HepG2 (cell line): ENCODE measurements at regions not wholly inside any gene's neighbourhood (a gene's known extent, or its start where the extent isn't known, plus 50 kb on each side); places are given as distances from the start of the nearest gene placed in this dataset.
A peak's percentile ranks its signal among the peaks of the same experiment; 100 is the strongest.

Source experiments
- ATF1 ChIP-seq: IDR thresholded peaks from 2 replicates; pipeline ENCODE4 v1.6.1; 2016; ENCODE audit warnings: mild to moderate bottlenecking, control low read depth
- GATAD1 ChIP-seq: IDR thresholded peaks from 2 replicates; pipeline ENCODE4 v1.6.1; 2016; ENCODE audit warnings: missing genetic modification reagents, missing compliant biosample characterization
- GATAD2A ChIP-seq: IDR thresholded peaks from 2 replicates; pipeline ENCODE4 v1.6.1; 2016
- MED1 ChIP-seq: sonication (generic); formaldehyde crosslinking; IDR thresholded peaks from 2 replicates; pipeline ENCODE4 v1.4.0; 2020; ENCODE audit warnings: missing genetic modification reagents
- MIER2 ChIP-seq: IDR thresholded peaks from 2 replicates; pipeline ENCODE4 v1.6.1; 2016; ENCODE audit warnings: missing biosample characterization, missing genetic modification reagents
- NFYB ChIP-seq: sonication (generic); formaldehyde crosslinking; IDR thresholded peaks from 2 replicates; pipeline ENCODE4 v1.4.0; 2020; ENCODE audit warnings: missing genetic modification reagents
- PHF21A ChIP-seq: sonication (generic); formaldehyde crosslinking; IDR thresholded peaks from 2 replicates; pipeline ENCODE4 v1.5.0; 2020; ENCODE audit warnings: mild to moderate bottlenecking, missing genetic modification reagents
- POLR2AphosphoS5 ChIP-seq: IDR thresholded peaks from 2 replicates; pipeline ENCODE4 v1.6.1; 2012; ENCODE audit warnings: low read depth, low read length
- PPARG ChIP-seq: conservative IDR thresholded peaks from 2 replicates; pipeline ENCODE4 v1.6.1; 2016; ENCODE audit warnings: missing biosample characterization, missing genetic modification reagents
- SALL1 ChIP-seq: sonication (generic); formaldehyde crosslinking; IDR thresholded peaks from 2 replicates; pipeline ENCODE4 v1.8.0; 2022; ENCODE audit warnings: mild to moderate bottlenecking, missing genetic modification reagents
- SP4 ChIP-seq: sonication (generic); formaldehyde crosslinking; IDR thresholded peaks from 2 replicates; pipeline ENCODE4 v1.8.1; 2023; ENCODE audit warnings: mild to moderate bottlenecking, missing genetic modification reagents
- TFE3 ChIP-seq: IDR thresholded peaks from 2 replicates; pipeline ENCODE4 v1.6.1; 2016
- THAP8 ChIP-seq: sonication (generic); formaldehyde crosslinking; IDR thresholded peaks from 2 replicates; pipeline ENCODE4 v1.5.1; 2020; ENCODE audit warnings: missing genetic modification reagents, mild to moderate bottlenecking, borderline replicate concordance
- ZBTB25 ChIP-seq: IDR thresholded peaks from 2 replicates; pipeline ENCODE4 v1.6.1; 2018; ENCODE audit warnings: missing genetic modification reagents
- ZFP36L2 ChIP-seq: sonication (generic); formaldehyde crosslinking; IDR thresholded peaks from 2 replicates; pipeline ENCODE4 v1.4.0; 2020; ENCODE audit warnings: missing genetic modification reagents
- ZGPAT ChIP-seq: IDR thresholded peaks from 2 replicates; pipeline ENCODE4 v1.6.1; 2016; ENCODE audit warnings: mild to moderate bottlenecking
- ZNF10 ChIP-seq: sonication (generic); formaldehyde crosslinking; IDR thresholded peaks from 2 replicates; pipeline ENCODE4 v1.4.0; 2020; ENCODE audit warnings: mild to moderate bottlenecking, low read depth, missing genetic modification reagents, borderline replicate concordance
- ZNF329 ChIP-seq: sonication (generic); formaldehyde crosslinking; IDR thresholded peaks from 2 replicates; pipeline ENCODE4 v1.9.0; 2021; ENCODE audit warnings: low read depth, mild to moderate bottlenecking, missing genetic modification reagents
- ZNF33B ChIP-seq: sonication (generic); formaldehyde crosslinking; IDR thresholded peaks from 2 replicates; pipeline ENCODE4 v1.5.1; 2020; ENCODE audit warnings: mild to moderate bottlenecking, missing genetic modification reagents
- ZNF484 ChIP-seq: sonication (generic); formaldehyde crosslinking; IDR thresholded peaks from 2 replicates; pipeline ENCODE4 v1.5.1; 2020; ENCODE audit warnings: mild to moderate bottlenecking, low read depth, missing genetic modification reagents, borderline replicate concordance
- ZNF577 ChIP-seq: sonication (generic); formaldehyde crosslinking; IDR thresholded peaks from 2 replicates; pipeline ENCODE4 v1.4.0; 2020; ENCODE audit warnings: mild to moderate bottlenecking, low read depth, missing genetic modification reagents, borderline replicate concordance
- ZNF629 ChIP-seq: sonication (generic); formaldehyde crosslinking; conservative IDR thresholded peaks from 2 replicates; pipeline ENCODE4 v1.5.0; 2020; ENCODE audit warnings: missing genetic modification reagents
- ZNF709 ChIP-seq: sonication (generic); formaldehyde crosslinking; IDR thresholded peaks from 2 replicates; pipeline ENCODE4 v1.5.0; 2020; ENCODE audit warnings: mild to moderate bottlenecking, missing genetic modification reagents
- ZSCAN20 ChIP-seq: sonication (generic); formaldehyde crosslinking; IDR thresholded peaks from 2 replicates; pipeline ENCODE4 v1.4.0; 2020; ENCODE audit warnings: missing genetic modification reagents, mild to moderate bottlenecking, borderline replicate concordance
- ZXDC ChIP-seq: sonication (generic); formaldehyde crosslinking; IDR thresholded peaks from 2 replicates; pipeline ENCODE4 v1.5.0; 2020; ENCODE audit warnings: mild to moderate bottlenecking, missing genetic modification reagents

- TF ChIP-seq ZNF329 (no peak), ZNF33B (CRISPR knock-in tag) (no peak), ZNF577 (CRISPR knock-in tag) (no peak), ZNF629 (CRISPR knock-in tag) (no peak), SALL1 (CRISPR knock-in tag) (peak; percentile 66), GATAD1 (CRISPR knock-in tag) (peak; percentile 19; the same call in 1 of the 2 replicates), ZNF709 (CRISPR knock-in tag) (no peak), ATF1 (CRISPR knock-in tag) (no peak), PHF21A (CRISPR knock-in tag) (peak; percentile 43; the same call in 1 of the 2 replicates), MED1 (peak; percentile 44; the same call in 1 of the 2 replicates), TFE3 (CRISPR knock-in tag) (peak; percentile 61), ZFP36L2 (no peak), PPARG (no peak), THAP8 (CRISPR knock-in tag) (no peak), ZBTB25 (no peak), ZXDC (CRISPR knock-in tag) (no peak), MIER2 (CRISPR knock-in tag) (no peak), ZSCAN20 (no peak), POLR2AphosphoS5 (no peak), NFYB (no peak), GATAD2A (CRISPR knock-in tag) (peak; percentile 77), ZNF10 (CRISPR knock-in tag) (no peak), ZGPAT (CRISPR knock-in tag) (0 out of 2 replicates have a peak, but pooled peaks have one; percentile 33), ZNF484 (CRISPR knock-in tag) (no peak), SP4 (CRISPR knock-in tag) (0 out of 2 replicates have a peak, but pooled peaks have one; percentile 4)
Measured at GRCh38 chr2:16005816-16006536, 65.6 kb downstream of the MYCN start (continued).
